Right renal cortex interstitium (tissue), 3 donors: ENCODE measurements at regions not wholly inside any gene's neighbourhood (a gene's known extent, or its start where the extent isn't known, plus 50 kb on each side); places are given as distances from the start of the nearest gene placed in this dataset.

ENCODE experiments used
- DNase-seq, 3 donors: peaks; one replicate each; pipeline ENCODE4 v3.0.0-alpha.2; 2013; ENCODE audit warnings: low read depth in 3 of 3, low spot score in 2 of 3

GRCh38 chr15:69898243-69898642, 199.5 kb downstream of the TLE3 start:
- DNase-seq, result no peak

DNA sequence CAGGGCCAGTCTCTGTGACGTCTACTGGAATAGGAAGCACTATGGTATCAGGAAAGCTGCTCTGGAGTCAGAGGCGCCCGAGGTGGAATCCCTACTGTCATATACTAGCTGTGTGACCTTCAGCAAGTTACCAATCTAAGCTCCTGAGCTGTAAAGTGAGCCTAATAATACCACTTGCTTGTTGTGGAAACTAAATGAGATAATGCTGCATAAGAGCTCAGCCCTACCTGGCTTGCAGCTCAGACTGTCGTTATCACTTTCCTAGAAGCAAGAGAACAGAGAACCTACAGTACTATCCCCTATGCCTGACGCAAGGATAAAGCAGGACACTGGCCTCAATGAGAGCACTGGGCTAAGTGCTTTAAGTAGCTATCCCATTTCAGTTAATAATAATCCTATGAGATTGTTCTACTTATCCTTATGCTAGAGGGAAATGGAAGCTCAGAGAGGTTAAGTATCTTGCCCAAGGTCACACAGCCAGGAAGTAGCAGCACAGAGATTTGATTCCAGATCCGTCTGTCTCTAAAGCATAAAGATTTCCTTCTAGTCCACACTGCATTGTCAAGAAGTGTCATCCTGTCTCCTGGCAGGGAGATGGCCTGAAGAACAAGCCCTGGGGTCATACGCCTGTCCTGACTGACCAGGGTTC, 195.2 kb downstream of the TLE3 start:
- no peak for DNase-seq

- DNase-seq, result no peak
Observed at GRCh38 chr15:69903470-69904469, 193.9 kb downstream of the TLE3 start.

GRCh38 chr15:69906256-69907185, 191.2 kb downstream of the TLE3 start:
- DNase-seq, result no peak

DNA sequence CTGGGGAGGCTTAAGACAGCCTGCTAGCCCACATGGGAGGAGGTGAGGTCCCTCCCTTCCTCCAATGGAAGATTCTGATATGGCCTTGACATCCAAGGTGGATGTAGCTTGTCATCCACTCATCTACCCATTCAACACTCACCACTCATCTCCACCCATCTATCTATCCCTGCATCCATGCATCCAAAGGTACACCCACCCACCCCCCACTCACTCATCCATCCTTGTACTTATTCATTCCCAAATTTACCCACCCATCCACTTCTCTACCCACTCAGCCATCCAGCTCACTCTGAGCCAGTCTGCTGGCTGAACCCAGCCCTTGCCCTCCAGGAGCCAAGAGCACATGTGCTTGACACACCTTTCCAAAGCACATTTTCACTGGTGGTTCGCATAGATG, 189.7 kb downstream of the TLE3 start:
- DNase-seq, result no peak

- no peak for DNase-seq
Observed at GRCh38 chr15:69908590-69909420, 188.9 kb downstream of the TLE3 start.

GRCh38 chr15:69909719-69910444, 187.8 kb downstream of the TLE3 start:
- DNase-seq, result no peak

GRCh38 chr15:69910514-69910913, 187.2 kb downstream of the TLE3 start:
- DNase-seq, result no peak

GRCh38 chr15:69912116-69912515, 185.6 kb downstream of the TLE3 start:
- DNase-seq, result no peak

DNA sequence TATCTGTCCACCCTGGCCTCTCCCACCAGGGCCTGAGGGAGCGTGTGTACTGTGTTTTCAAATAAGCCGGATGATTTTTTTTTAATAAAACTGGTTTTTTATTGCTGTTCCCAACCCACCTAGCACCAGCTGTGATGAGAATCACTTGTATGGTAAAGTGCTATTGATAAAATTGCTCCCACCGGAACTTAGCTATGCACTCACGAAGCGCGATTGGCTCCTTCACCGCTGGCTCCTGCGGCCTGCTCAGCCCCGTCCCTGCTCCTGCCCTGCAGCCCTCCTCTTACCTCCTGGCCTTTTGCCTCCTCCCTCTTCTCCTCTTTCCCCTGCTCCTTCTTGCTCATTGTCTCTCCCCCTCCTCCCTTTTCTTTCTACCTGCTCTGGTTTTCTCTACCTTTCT, 183.7 kb downstream of the TLE3 start:
- DNase-seq, result no peak

DNA sequence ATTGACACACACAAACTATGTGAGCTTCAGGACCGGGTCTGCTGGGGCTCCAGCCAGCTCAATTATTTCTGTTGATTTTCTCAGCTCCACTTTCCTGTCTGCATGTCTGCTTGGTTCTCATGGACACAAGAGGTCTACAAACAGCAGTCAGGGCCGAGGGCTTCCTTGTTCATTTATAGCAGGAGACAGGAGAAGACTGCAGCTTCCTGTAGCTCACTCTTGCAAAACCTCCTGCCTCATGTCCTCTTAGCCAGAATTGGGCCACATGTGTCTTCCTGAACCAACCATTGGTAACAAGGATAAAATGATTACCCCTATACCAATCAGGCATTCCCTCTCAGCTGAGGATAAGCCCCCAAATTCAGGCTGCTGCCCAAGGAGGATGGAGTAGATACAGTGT, 182.8 kb downstream of the TLE3 start:
- DNase-seq, result no peak

DNA sequence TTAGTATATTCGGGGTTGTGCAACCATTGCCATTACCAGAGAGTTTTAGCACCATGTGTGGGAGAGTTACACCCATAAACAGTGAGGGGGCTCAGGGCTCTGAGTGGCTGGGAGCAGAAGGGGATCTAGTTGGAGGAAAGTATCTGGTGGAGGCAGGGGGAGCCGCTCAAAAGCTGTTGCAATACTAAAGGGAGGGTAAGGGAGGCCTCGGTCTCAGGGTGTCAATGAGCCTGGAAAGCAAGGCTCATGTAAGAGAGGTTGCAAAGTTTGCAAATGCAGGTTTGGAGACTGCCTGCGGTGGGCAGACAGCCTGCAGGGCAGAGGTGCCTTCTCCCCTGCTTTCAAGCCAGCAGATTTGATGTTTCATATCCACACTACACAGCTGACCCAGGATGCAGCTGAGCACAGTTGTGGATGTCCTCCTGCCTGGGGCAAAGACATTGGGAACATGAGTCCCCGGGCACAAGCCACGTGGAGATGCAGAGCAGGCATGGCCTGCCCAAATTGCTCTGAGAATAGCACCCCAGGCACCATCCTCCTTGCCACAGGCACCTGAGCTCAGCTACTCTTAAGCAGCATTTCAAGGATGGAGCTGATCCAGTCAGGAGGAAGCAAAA, 181.4 kb downstream of the TLE3 start:
- no peak for DNase-seq

- no peak for DNase-seq
Observed at GRCh38 chr15:69917056-69917455, 180.7 kb downstream of the TLE3 start.

DNA sequence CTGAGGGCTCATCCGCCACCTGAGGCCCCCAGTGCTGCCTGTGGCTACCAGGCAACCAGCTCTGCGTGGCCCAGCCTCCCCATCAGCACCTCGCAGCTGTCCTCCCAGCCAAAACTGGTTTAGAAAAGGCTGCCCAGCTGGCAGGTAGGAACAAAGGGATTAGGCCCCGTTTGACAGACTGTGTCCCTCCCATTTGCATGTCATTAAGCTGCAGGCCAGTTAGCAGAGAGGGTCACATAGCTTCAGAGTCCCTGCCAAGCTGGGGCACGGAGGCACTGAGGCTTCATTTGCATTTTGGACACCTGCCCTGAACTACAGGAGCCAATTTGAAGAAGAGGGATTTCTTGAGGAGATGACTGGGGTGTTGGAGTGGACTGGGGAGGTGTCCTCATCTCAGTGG, 177.9 kb downstream of the TLE3 start:
- no peak for DNase-seq

- no peak for DNase-seq
Observed at GRCh38 chr15:69920221-69920620, 177.5 kb downstream of the TLE3 start.

- DNase-seq, result no peak
Observed at GRCh38 chr15:69921626-69922619, 175.8 kb downstream of the TLE3 start.

- no peak for DNase-seq
Observed at GRCh38 chr15:69924531-69924930, 173.2 kb downstream of the TLE3 start.

DNA sequence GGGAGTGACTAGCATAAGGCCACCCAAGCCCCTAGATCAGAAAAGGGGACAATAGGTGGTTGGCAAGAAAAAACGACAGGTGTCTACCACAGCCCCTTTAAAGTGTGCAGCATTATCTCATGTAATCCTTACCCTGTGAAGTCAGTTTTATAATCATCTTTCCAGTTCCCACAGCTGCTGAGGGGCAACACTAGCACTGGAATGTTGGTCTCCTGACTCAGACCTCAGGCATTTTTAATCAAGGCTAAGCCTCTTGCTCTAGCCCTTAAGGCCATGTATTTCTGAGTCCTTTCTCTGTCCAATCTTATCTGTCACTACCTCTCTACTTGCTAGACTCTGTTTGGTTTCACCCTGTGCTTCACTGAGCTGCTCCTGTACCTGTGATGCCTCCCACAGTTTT, 171.7 kb downstream of the TLE3 start:
- no peak for DNase-seq
